ENCODE measurements at regions not wholly inside any gene's neighbourhood (a gene's known extent, or its start where the extent isn't known, plus 50 kb on each side); places are given as distances from the start of the nearest gene placed in this dataset.
"Not testable (repeated sequence)": the region's sequence is repeated elsewhere in the genome, so short reads cannot be mapped to it uniquely, and the experiment has no call there.

GRCh38 chr5:60487885-60488442, 212.0 kb downstream of the DEPDC1B start:
- DNase-seq: peak; percentile 28

GRCh38 chr5:60487476-60487875, 212.5 kb downstream of the DEPDC1B start:
- DNase-seq: no peak

GRCh38 chr5:60485361-60485760, 214.6 kb downstream of the DEPDC1B start:
- no peak for DNase-seq

DNA sequence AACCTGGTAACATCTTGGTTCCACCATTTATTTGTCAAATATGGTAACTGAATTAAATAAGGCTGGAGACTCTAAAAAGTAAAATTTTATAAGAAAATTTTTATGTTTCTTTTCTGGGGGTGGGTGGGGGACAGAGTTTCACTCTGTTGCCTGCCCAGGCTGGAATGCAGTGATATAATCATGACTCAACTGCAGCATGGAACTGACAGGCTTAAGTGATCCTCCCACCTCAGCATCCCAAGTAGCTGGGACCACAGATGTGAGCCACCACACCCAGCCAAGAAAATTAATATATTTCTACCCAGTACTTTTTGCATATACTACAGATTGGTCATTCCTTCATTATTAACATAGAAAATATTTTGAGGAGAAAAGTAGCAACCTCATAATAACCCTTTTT, 216.9 kb downstream of the DEPDC1B start:
- DNase-seq: no peak

- DNase-seq: no peak
Observed at GRCh38 chr5:60482301-60482700, 217.7 kb downstream of the DEPDC1B start.

DNA sequence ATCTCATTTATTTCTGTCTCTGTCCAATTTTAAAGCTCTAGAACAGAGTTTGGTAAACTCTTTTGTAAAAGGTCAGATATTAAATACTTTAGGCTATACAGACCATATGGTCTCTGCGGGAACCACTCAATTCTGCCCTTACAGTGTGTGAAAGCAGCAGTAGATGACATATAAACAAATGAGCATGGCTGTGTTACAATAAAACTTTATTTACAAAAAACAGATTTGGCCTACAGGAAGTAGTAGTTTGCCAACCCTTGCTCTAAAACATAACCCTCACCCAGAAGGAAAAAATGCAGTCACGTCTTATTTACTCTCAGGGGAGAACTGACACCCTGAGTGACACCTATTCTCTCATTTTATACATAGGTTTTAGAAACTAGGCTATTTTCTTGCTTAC, 220.4 kb downstream of the DEPDC1B start:
- DNase-seq: no peak

DNA sequence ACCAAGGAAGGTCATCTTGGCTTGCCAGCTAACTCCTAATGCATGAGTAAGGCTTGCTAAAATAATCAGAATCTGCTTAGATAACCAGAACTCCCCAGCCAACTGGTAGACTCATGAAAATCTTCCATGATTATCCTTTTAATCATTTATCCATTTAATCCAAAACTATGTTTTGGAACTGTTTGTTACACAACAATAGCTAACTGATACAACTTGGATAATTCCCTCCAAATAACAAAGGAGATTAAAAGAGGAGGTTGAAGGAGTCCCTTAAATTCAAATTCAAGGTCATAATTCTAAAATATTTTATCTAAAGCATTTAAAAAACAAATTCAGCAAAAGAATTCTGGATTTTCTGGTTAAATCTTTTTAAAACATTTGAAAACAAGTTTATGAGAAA, 222.1 kb downstream of the DEPDC1B start:
- no peak for DNase-seq

DNA sequence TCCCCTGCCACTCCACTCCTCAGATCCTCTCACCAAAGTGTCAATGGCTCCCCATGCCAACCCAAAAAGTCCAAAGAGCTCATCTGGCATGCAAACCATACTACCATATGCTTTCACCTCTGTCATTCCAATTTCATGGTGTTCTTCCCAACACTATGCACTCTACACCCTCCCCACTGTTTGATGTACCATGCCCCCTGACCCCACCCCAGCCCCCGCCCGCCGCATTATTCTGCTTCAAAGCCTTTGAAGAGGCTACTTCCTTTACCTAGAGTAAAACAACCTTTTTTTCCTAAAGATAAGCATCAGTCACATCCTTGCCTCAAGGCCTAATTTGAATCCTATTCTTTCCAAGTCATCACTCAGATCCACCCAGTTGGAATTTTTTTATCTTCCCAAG, 226.3 kb downstream of the DEPDC1B start:
- no peak for DNase-seq

DNA sequence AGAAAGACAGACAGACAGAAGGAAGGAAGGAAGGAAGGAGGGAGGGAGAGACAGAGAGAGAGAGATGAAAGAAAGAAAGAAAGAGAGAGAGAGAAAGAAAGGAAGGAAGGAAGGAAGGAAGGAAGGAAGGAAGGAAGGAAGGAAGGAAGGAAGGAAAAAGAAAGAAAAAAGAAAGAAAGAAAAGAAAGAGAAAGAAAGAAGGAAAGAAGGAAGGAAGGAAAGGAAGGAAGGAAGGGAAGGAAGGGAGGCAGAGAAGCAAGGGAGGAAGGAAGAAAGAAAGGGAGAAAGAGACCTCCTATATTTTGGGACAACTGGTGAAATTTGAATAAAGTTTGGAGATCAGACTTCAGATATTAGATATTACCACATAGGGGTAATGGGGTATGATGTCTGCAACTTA, 226.9 kb downstream of the DEPDC1B start:
- not testable (repeated sequence) for DNase-seq

- DNase-seq: no peak
Observed at GRCh38 chr5:60470881-60471280, 229.1 kb downstream of the DEPDC1B start.

DNA sequence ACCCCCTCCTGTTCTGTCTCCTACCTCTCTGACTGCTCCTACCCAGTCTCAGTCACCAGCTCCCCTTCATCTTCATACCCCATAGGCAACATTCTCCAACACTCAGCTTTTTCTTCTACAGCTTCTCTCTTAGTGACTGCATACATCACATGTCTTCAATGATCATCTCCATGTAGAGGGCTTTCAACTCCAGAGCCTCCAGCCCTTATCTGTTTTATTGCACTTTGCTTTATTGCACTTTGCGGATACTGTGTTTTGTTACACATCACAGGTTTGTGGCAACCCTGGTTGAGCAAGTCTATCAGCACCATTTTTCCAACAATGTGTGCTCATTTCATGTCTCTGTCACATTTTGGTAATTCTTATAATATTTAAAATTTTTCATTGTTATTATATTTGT, 230.7 kb downstream of the DEPDC1B start:
- no peak for DNase-seq

DNA sequence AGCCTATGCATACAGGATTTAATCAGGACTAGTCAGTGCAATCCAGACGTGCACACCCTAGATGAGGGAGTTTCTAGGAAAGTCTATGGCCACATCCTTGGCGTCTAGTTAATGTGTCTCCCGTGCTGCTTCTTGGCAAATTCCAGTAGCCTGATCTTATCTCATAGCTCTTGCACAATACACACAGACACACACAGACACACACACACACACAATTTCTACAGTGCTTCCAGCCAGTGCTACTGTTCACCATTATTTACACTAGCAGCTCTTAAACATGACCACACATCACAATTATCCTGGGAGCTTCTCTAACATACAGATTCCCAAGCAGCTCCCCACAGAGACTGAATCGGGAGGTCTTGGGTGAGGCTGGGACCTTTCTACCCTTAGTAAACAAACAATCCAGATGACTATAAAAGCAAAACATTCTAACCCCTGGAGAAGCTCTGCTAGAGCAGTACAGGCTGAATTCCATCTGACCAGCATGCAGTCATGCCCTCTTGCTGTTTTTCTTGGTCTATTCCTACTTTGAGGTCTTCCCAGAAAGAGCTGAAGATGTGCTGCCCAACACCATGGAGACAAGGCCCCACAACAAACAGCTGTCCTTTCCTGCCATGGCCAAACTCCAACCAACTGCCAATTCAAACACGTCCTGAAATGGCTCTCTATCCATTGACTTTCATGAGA, 236.6 kb downstream of the DEPDC1B start:
- no peak for DNase-seq

GRCh38 chr5:60458666-60459065, 241.3 kb downstream of the DEPDC1B start:
- DNase-seq: no peak

- no peak for DNase-seq
Observed at GRCh38 chr5:60457233-60457632, 242.7 kb downstream of the DEPDC1B start.

- DNase-seq: no peak
Observed at GRCh38 chr5:60455589-60455988, 244.4 kb downstream of the DEPDC1B start.

GRCh38 chr5:60454277-60454676, 245.7 kb downstream of the DEPDC1B start:
- not testable (repeated sequence) for DNase-seq

DNA sequence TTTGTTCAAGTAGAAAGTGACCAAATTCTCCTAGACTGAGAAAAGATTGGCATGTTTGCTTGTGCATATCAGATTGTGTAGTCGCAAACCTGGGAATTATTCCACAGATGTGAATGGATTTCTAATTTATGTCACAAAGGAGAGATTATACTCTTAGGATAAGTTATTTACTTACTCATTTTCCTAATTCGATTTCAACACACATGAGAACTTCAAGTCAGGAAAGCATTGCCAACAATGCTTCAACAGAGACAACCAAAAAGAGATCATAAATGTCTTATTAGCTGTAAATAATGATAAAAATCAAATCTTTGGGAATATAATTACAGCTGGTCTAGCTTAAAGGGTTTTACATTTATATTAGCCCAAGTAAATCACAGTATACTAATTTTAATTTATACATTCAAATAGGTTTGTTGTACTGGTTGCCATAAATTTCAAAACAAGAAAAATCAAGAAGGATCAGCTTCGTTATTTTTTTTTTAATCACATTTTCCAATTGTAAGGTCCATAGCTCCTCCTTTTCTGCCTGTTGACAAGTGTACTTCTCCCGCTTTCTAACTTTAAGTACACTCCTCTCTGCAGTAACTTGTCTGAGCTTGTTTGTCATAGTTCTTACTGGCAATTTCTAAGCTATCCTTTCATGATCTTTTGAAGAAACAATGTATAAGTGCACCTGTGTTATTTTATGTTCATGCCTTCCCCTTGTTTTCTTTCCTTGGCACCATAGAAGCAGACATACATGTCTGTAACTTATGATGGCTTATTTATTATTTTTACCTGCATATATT, 246.6 kb downstream of the DEPDC1B start:
- DNase-seq: no peak

GRCh38 chr5:60448600-60448999, 251.4 kb downstream of the DEPDC1B start:
- DNase-seq: no peak

DNA sequence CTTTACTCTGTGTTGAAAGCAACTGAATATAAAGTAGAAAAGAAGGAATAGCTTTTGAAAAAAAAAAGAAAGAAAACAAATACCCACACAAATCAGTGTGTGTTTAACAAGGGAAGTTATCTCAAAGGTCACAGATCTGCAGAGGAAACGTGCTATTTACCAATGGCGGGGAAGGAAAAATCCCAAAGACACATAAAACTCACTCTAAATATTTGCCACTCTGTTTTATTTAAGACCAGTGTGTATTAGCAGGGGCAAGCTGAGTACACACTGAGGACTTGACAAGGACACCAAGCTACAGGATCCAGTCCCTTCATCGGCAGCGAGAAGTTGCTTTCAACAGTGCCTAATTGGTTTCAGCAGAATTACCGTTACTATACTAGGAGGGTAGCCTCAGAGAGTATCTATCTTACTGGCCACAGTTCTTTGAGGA, 252.5 kb downstream of the DEPDC1B start:
- DNase-seq: no peak

DNA sequence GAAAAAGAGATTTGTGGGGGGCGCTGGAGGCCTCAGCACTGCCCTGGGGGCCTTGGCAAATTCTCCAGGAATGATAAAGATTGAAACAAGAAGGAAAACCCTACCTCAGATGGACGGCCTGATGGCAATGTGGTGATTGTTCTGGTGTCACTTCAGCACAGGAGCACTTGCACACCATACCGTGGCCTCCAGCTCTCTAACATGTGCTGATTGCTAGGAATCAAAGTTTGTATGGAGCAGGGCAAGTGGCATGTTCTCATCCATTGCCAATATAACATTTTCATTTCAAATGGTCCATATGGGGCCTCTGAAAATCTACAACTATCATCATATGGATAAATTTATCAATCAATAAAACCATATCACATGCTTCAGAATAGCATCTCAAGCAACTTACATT, 253.0 kb downstream of the DEPDC1B start:
- no peak for DNase-seq

- no peak for DNase-seq
Observed at GRCh38 chr5:60445921-60446320, 254.0 kb downstream of the DEPDC1B start.

DNA sequence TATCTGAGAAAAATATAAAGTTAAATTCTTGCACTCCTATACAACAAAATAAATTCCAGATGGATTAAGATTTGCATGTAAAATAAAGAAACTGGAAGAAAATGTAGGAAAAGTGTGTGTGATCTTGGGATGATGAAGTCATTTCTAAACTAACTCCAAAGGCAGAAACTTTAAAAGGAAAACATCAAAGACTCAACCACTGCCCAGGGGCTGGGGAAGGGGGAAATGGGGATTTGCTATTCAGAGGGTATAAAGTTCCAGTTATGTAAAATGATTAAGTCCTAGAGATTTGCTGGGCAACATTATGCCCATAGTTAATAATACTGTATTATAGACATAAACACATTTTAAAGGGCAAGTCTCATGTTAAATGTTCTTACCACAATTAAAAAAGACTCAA, 254.5 kb downstream of the DEPDC1B start:
- no peak for DNase-seq

DNA sequence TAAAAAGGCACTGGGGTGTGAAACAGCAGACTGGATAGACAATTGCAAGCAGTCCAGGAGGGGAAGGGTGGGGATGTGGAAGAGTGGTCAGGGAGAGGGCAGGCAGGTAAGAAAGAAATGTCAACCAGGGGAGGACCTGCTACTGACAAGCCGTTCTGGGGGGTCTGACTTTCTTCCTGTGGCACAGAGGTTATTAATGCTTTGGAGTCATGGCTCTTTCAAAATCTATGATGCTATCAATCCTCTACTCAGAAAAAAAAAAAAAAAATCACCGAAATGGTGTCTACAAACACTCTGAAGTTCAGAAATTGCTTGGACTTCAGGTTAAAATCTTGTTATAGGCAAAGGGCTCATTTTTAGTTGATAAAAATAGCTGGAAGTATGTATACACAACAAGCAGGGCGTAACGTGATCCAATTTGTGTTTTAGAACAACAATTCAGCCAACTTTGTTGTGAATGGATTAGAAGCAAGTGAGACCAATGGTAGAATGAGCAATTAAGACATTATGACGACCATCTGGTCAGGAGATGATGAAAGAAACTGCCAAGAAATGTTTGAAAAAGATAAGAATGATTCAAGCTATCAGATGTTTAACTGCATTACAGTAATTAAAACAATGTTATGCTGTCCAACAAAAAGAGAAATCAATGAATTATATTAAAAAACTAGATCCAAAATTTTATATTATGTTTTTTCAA, 255.2 kb downstream of the DEPDC1B start:
- DNase-seq: no peak

- DNase-seq: no peak
Observed at GRCh38 chr5:60439552-60439951, 260.4 kb downstream of the DEPDC1B start.
